Fibroblast of mammary gland (primary cell): ENCODE measurements at regions not wholly inside any gene's neighbourhood (a gene's known extent, or its start where the extent isn't known, plus 50 kb on each side); places are given as distances from the start of the nearest gene placed in this dataset.
A peak's percentile ranks its signal among the peaks of the same experiment; 100 is the strongest.
"Not testable (repeated sequence)": the region's sequence is repeated elsewhere in the genome, so short reads cannot be mapped to it uniquely, and the experiment has no call there.

Experiments used
- DNase-seq: peaks from one replicate; pipeline ENCODE4 v3.0.0-alpha.2; 2010; ENCODE audit warnings: low read depth
- H3K4me3 ChIP-seq: 2 replicates; pipeline ENCODE4 v1.5.1; 2011; ENCODE audit warnings: low read depth, mild to moderate bottlenecking, low read length, moderate library complexity; ENCODE audit not compliant: control insufficient read depth
- CTCF ChIP-seq: conservative IDR thresholded peaks from 2 replicates; pipeline ENCODE4 v1.5.1; 2011; ENCODE audit warnings: low read depth, low read length, inconsistent platforms; ENCODE audit not compliant: control insufficient read depth, insufficient read depth

GRCh38 chr18:67455890-67456501 lies 60.5 kb downstream of the DSEL start:
- H3K4me3 ChIP-seq, result no peak overlapping the region
- TF ChIP-seq CTCF, result no peak
- no peak for DNase-seq

- no peak overlapping the region for H3K4me3 ChIP-seq
- DNase-seq, result no peak
- no peak for TF ChIP-seq CTCF
Observed at GRCh38 chr18:67453901-67454300, 62.6 kb downstream of the DSEL start.

- H3K4me3 ChIP-seq, result no peak overlapping the region
- TF ChIP-seq CTCF, result no peak
Observed at GRCh38 chr18:67451960-67452359, 64.6 kb downstream of the DSEL start.

GRCh38 chr18:67451101-67451500 lies 65.4 kb downstream of the DSEL start:
- DNase-seq, H3K4me3 ChIP-seq: not testable (repeated sequence)

More at GRCh38 chr18:67451960-67452359, 64.6 kb downstream of the DSEL start:
- DNase-seq, result no peak

- DNase-seq, result no peak
- no peak overlapping the region for H3K4me3 ChIP-seq
- TF ChIP-seq CTCF, result no peak
Observed at GRCh38 chr18:67433971-67434370, 82.5 kb downstream of the DSEL start.

- no peak for TF ChIP-seq CTCF
- H3K4me3 ChIP-seq, result no peak overlapping the region
- no peak for DNase-seq
Observed at GRCh38 chr18:67432806-67433205, 83.7 kb downstream of the DSEL start.

GRCh38 chr18:67428805-67429204 lies 87.7 kb downstream of the DSEL start:
- peak; percentile 44 for DNase-seq
- TF ChIP-seq CTCF, result no peak
- no peak overlapping the region for H3K4me3 ChIP-seq

GRCh38 chr18:67428158-67428557 lies 88.4 kb downstream of the DSEL start:
- no peak overlapping the region for H3K4me3 ChIP-seq
- no peak for DNase-seq
- no peak for TF ChIP-seq CTCF
